H54 (cell line): ENCODE measurements at regions not wholly inside any gene's neighbourhood (a gene's known extent, or its start where the extent isn't known, plus 50 kb on each side); places are given as distances from the start of the nearest gene placed in this dataset.

ENCODE experiments used
- DNase-seq: peaks from one replicate; pipeline ENCODE4 v3.0.0; 2011; ENCODE audit warnings: low spot score, mixed read lengths; ENCODE audit not compliant: insufficient read length
- FAIRE-seq: peaks from 3 replicates; lab custom pipeline; 2011; peaks lifted over from hg19 to GRCh38; lab: Jason Lieb, UNC
- POLR2A ChIP-seq: IDR thresholded peaks from 2 replicates; pipeline ENCODE4 v1.6.1; 2011; ENCODE audit warnings: low read depth, mild to moderate bottlenecking, low read length

DNA sequence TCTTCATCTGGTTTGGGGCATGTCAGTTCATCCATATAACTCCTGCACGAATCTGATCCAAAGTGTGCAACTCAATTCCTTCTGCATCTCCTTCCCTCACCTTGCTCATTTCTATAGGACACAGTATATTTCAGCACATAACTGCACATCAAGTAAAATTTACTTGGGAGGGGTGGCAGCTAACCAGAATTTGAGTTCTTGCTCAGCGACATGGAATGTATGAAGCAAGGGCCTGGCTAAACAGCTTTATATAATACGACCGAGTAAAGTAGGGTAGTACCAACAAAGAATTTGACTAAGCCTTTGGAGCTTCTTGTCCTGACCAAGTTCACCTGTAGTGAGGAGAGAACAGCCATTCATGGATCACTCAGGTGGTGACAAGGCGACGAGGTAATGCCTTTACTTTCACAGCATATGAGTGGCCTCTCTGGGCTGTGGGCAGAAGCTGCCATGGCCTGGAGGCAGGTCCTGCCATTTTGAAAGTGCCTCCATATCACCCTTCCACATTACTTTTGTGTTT is 570.2 kb upstream of the TNP1 start:
- no peak for DNase-seq
- no peak for TF ChIP-seq POLR2A
- FAIRE-seq: no peak

DNA sequence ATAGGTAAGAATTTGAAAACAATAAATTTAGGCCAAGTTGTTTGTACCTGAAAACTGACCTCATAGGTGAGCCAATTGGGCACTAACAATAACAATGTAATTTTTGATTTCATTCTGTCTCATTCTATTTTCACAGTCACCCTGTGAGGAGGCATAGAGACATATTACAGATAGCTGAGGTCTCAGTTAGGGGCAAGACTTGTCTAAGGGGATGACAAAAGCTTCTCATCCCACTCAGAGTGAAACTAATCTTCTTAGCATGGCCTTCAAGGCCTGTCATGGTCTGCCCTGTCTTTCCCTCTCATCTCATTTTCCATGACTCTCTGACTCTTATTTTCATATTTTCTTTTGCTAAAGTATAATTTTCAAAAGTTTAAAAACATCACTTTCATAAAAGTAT is 562.0 kb upstream of the TNP1 start:
- no peak for TF ChIP-seq POLR2A
- DNase-seq (no peak), FAIRE-seq (no peak)

- FAIRE-seq (no peak), DNase-seq (no peak)
- no peak for TF ChIP-seq POLR2A
Measured at GRCh38 chr2:217420854-217421253, 561.0 kb upstream of the TNP1 start.

GRCh38 chr2:217419055-217419671 is 559.3 kb upstream of the TNP1 start:
- no peak for DNase-seq
- FAIRE-seq: no peak
- TF ChIP-seq POLR2A: no peak

GRCh38 chr2:217418544-217418943 is 558.7 kb upstream of the TNP1 start:
- no peak for TF ChIP-seq POLR2A
- no peak for FAIRE-seq

GRCh38 chr2:217418090-217418489 is 558.2 kb upstream of the TNP1 start:
- DNase-seq (no peak), FAIRE-seq (no peak)
- no peak for TF ChIP-seq POLR2A

More at GRCh38 chr2:217418544-217418943, 558.7 kb upstream of the TNP1 start:
- DNase-seq: no peak

GRCh38 chr2:217417536-217417935 is 557.7 kb upstream of the TNP1 start:
- DNase-seq: no peak
- TF ChIP-seq POLR2A: no peak
- no peak for FAIRE-seq

- no peak for TF ChIP-seq POLR2A
- DNase-seq (no peak), FAIRE-seq (no peak)
Measured at GRCh38 chr2:217415316-217415715, 555.5 kb upstream of the TNP1 start.

- no peak for FAIRE-seq
- no peak for TF ChIP-seq POLR2A
- no peak for DNase-seq
Measured at GRCh38 chr2:217414429-217414828, 554.6 kb upstream of the TNP1 start.

GRCh38 chr2:217413193-217413592 is 553.3 kb upstream of the TNP1 start:
- no peak for TF ChIP-seq POLR2A
- FAIRE-seq (no peak), DNase-seq (no peak)

- DNase-seq (no peak), FAIRE-seq (no peak)
- TF ChIP-seq POLR2A: no peak
Measured at GRCh38 chr2:217412721-217413120, 552.9 kb upstream of the TNP1 start.

GRCh38 chr2:217412277-217412676 is 552.4 kb upstream of the TNP1 start:
- no peak for DNase-seq
- no peak for TF ChIP-seq POLR2A
- FAIRE-seq: no peak

GRCh38 chr2:217410681-217410960 is 550.8 kb upstream of the TNP1 start:
- TF ChIP-seq POLR2A: no peak
- DNase-seq: no peak
- FAIRE-seq: no peak

- TF ChIP-seq POLR2A: no peak
- FAIRE-seq (no peak), DNase-seq (no peak)
Measured at GRCh38 chr2:217409949-217410680, 550.3 kb upstream of the TNP1 start.

- TF ChIP-seq POLR2A: no peak
- no peak for DNase-seq
- no peak for FAIRE-seq
Measured at GRCh38 chr2:217407362-217407761, 547.5 kb upstream of the TNP1 start.
